DND-41 (cell line): ENCODE measurements at regions not wholly inside any gene's neighbourhood (a gene's known extent, or its start where the extent isn't known, plus 50 kb on each side); places are given as distances from the start of the nearest gene placed in this dataset.

ENCODE experiments used
- CTCF ChIP-seq: IDR thresholded peaks from 2 replicates; pipeline ENCODE4 v1.5.1; 2012; ENCODE audit warnings: borderline replicate concordance, low read length, moderate library complexity, mild to moderate bottlenecking; ENCODE audit not compliant: poor library complexity, severe bottlenecking; ENCODE audit errors: extremely low read depth
- EZH2 ChIP-seq: IDR thresholded peaks from 3 replicates; pipeline ENCODE4 v1.6.1; 2012; ENCODE audit warnings: borderline replicate concordance, low read depth, mild to moderate bottlenecking, moderate library complexity, low read length, inconsistent platforms; ENCODE audit not compliant: severe bottlenecking

- TF ChIP-seq CTCF (no peak), EZH2 (no peak)
These were observed 130.5 kb upstream of the MGAT5 start for GRCh38 chr2:134123332-134123731.
